Lung (tissue), 11 donors: ENCODE measurements at regions not wholly inside any gene's neighbourhood (a gene's known extent, or its start where the extent isn't known, plus 50 kb on each side); places are given as distances from the start of the nearest gene placed in this dataset.

Experiments used
- ATAC-seq: fragments of 200-7000 bp; cut with Tn5 transposase; one replicate; pipeline ENCODE4 v1.9.1; 2020; ENCODE audit warnings: moderate number of reproducible peaks; ENCODE audit not compliant: insufficient read depth, low FRiP score
- DNase-seq, 3 donors: peaks; one replicate each; pipeline ENCODE4 v3.0.0-alpha.2; 2013 to 2017
- H3K27ac ChIP-seq, 2 donors: one replicate each; pipeline ENCODE4 v1.5.1; 2013; ENCODE audit warnings: mild to moderate bottlenecking in 2 of 2, moderate library complexity in 2 of 2, control low read depth in 1 of 2, inconsistent platforms in 1 of 2, low read depth in 1 of 2, low read length in 1 of 2
- H3K27me3 ChIP-seq, 3 donors: one replicate each; pipeline ENCODE4 v1.5.1; 2013; ENCODE audit warnings: low read length in 2 of 3; ENCODE audit not compliant: control insufficient read depth in 3 of 3, insufficient read depth in 3 of 3
- H3K36me3 ChIP-seq, 4 donors: one replicate each; pipeline ENCODE4 v1.5.1; 2013; ENCODE audit warnings: low read length in 4 of 4, mild to moderate bottlenecking in 1 of 4, moderate library complexity in 1 of 4; ENCODE audit not compliant: control insufficient read depth in 4 of 4, insufficient read depth in 4 of 4
- H3K4me1 ChIP-seq, 5 donors: one replicate each; pipeline ENCODE4 v1.5.1; 2013; ENCODE audit warnings: low read length in 5 of 5, mild to moderate bottlenecking in 2 of 5, moderate library complexity in 1 of 5; ENCODE audit not compliant: control insufficient read depth in 5 of 5, insufficient read depth in 5 of 5
- H3K4me3 ChIP-seq: one replicate; pipeline ENCODE4 v1.5.1; 2013; ENCODE audit warnings: mild to moderate bottlenecking, control low read depth, moderate library complexity
- H3K9ac ChIP-seq, 2 donors: one replicate each; pipeline ENCODE4 v1.5.1; 2013; ENCODE audit warnings: low read length in 2 of 2, control low read depth in 1 of 2; ENCODE audit not compliant: insufficient read depth in 1 of 2
- H3K9me3 ChIP-seq, 4 donors: one replicate each; pipeline ENCODE4 v1.5.1; 2013; ENCODE audit warnings: low read length in 3 of 4, mild to moderate bottlenecking in 1 of 4, moderate library complexity in 1 of 4; ENCODE audit not compliant: control insufficient read depth in 4 of 4, insufficient read depth in 3 of 4
- WGBS, 2 donors: extraction: QIAGEN DNeasy Blood & Tissue Kit; methylation state at CpG; one replicate each; pipeline ENCODE4 v1.1.7; 2013; 5-methylcytosine and 5-hydroxymethylcytosine counted together
- TF ChIP-seq, protein P1 (sequence below): IDR thresholded peaks from 2 replicates; pipeline ENCODE4 v1.5.1; 2012; ENCODE audit warnings: mild to moderate bottlenecking; ENCODE audit errors: control extremely low read depth, extremely low read depth
- donor health status: control.
- donor health status: control.
- donor health status: Bipolar disorder and iron deficiency.
- donor health status: healthy.
- donor health status: DM: yes; HTN: yes; CAD: no.

DNA sequence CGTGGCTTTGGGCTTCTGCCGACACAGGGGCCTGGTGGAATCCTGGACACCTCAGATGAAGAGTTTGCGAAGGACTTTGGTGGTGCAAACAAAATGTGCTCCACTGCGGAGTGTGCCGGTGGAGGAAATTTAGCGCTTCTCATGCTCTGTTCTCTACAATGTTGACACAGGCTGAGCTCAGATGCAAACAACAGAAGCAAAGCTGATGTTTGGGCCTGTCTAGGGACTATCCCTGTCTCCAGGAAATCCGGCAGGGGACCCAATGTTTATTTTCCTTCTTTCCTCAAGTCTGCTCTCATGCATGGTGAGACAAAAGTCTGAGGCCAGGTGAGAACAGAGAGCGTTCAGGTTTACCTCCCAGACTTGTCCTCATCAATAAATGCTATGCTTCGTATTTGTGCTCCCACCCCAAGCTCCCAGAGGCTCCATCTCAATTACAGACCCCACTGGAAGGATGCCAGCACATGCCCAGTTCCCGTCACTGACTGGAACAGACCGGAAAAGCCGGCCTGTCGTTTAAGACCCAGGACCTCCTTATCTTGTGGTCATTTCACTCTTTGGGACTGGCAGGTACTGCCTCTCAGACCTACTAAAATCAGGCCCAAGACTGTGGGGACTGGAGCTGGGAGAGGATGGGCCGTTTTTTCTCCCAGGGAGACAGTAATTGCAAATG is 105.7 kb upstream of the B3GAT1 start:
- H3K9ac ChIP-seq: no peak overlapping the region

GRCh38 chr11:134517115-134517514 is 105.1 kb upstream of the B3GAT1 start:
- Histone ChIP-seq H3K9me3 (peaks cover 0 to 4% (median 0%) of the 10 kb centered on the region in 4 donors), H3K36me3 (no peaks in the 10 kb centered on the region), H3K27ac (no peak overlapping the region), H3K4me3 (no peak overlapping the region), H3K4me1 (peaks cover 0 to 4% (median 0%) of the 10 kb centered on the region in 5 donors), H3K27me3 (peaks cover 0 to 10% (median 0%) of the 10 kb centered on the region in 3 donors), H3K9ac (no peak overlapping the region)
- ATAC-seq (no peak), DNase-seq (no peak)
- TF ChIP-seq, protein P1, sequence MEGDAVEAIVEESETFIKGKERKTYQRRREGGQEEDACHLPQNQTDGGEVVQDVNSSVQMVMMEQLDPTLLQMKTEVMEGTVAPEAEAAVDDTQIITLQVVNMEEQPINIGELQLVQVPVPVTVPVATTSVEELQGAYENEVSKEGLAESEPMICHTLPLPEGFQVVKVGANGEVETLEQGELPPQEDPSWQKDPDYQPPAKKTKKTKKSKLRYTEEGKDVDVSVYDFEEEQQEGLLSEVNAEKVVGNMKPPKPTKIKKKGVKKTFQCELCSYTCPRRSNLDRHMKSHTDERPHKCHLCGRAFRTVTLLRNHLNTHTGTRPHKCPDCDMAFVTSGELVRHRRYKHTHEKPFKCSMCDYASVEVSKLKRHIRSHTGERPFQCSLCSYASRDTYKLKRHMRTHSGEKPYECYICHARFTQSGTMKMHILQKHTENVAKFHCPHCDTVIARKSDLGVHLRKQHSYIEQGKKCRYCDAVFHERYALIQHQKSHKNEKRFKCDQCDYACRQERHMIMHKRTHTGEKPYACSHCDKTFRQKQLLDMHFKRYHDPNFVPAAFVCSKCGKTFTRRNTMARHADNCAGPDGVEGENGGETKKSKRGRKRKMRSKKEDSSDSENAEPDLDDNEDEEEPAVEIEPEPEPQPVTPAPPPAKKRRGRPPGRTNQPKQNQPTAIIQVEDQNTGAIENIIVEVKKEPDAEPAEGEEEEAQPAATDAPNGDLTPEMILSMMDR: no peak
- 82 to 91% methylated on average over 6 of the region's 6 CpGs for WGBS, 2 donors

More for the DNA sequence above, 105.7 kb upstream of the B3GAT1 start:
- no peak for DNase-seq
- Histone ChIP-seq H3K36me3 (no peaks in the 10 kb centered on the region), H3K27me3 (peaks cover 0 to 10% (median 0%) of the 10 kb centered on the region in 3 donors), H3K27ac (no peak overlapping the region), H3K4me3 (no peak overlapping the region), H3K4me1 (peaks cover 0 to 4% (median 0%) of the 10 kb centered on the region in 5 donors), H3K9me3 (peaks cover 0 to 4% (median 0%) of the 10 kb centered on the region in 4 donors)
- WGBS, 2 donors: 46 to 65% methylated on average over 14 of the region's 14 CpGs
- TF ChIP-seq, protein P1: no peak
- ATAC-seq: no peak

DNA sequence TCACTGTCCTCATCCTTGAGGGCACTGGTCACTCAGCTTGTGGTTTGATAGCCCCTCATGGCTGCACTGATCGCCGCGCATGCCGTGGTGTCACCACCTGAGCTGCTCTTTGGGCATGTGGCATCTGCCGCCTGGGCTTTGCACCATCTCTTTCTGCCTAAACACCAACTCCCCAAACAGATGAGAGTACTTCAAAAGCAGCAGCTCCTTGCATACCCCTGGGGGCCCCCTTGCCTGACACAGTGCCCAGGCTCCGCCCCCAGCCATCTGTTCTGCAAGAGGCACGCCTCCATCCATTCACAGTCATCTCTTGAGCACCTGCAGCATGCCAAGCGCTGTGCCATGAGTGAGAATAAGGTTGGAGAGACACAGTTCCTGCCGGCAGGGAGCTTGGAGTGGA is 104.5 kb upstream of the B3GAT1 start:
- TF ChIP-seq, protein P1: no peak
- Histone ChIP-seq H3K4me1 (peaks cover 0 to 4% (median 0%) of the 10 kb centered on the region in 5 donors), H3K9me3 (peaks cover 0 to under 1% (median 0%) of the 10 kb centered on the region in 4 donors), H3K4me3 (no peak overlapping the region), H3K9ac (no peak overlapping the region), H3K27me3 (peaks cover 0 to 11% (median 0%) of the 10 kb centered on the region in 3 donors), H3K27ac (no peak overlapping the region), H3K36me3 (no peaks in the 10 kb centered on the region)
- no peak for ATAC-seq
- WGBS, 2 donors: 80 to 85% methylated on average over 9 of the region's 9 CpGs
- no peak for DNase-seq
